Breast epithelium (tissue), 4 donors: ENCODE measurements at regions not wholly inside any gene's neighbourhood (a gene's known extent, or its start where the extent isn't known, plus 50 kb on each side); places are given as distances from the start of the nearest gene placed in this dataset.

ENCODE experiments used
- DNase-seq, 2 donors: peaks; one replicate each; pipeline ENCODE4 v3.0.0-alpha.2; 2019; ENCODE audit warnings: low spot score in 2 of 2
- H3K27ac ChIP-seq, 2 donors: fragments of 200-600 bp; sonication (generic) in 1 of 2; one replicate each; pipeline ENCODE4 v1.5.1; 2016 to 2019; ENCODE audit warnings: mild to moderate bottlenecking in 1 of 2
- H3K27me3 ChIP-seq, 2 donors: fragments of 200-600 bp; sonication (generic) in 1 of 2; one replicate each; pipeline versions ENCODE4 v1.5.1 to v1.6.0; 2017 to 2019; ENCODE audit warnings: control low read depth in 1 of 2, mild to moderate bottlenecking in 1 of 2
- H3K36me3 ChIP-seq: fragments of 200-600 bp; one replicate; pipeline ENCODE4 v1.5.1; 2019
- H3K4me1 ChIP-seq, 2 donors: fragments of 200-600 bp; sonication (generic); one replicate each; pipeline ENCODE4 v1.5.1; 2016 to 2019; ENCODE audit warnings: control low read depth in 1 of 2
- H3K4me3 ChIP-seq, 3 donors: fragments of 200-600 bp; sonication (generic); 1 replicate in 2 of 3; 2 replicates in 1 of 3; pipeline ENCODE4 v1.5.1; 2016 to 2019; ENCODE audit warnings: mild to moderate bottlenecking in 3 of 3, moderate library complexity in 2 of 3
- H3K9me3 ChIP-seq, 2 donors: fragments of 200-600 bp; sonication (generic) in 1 of 2; one replicate each; pipeline ENCODE4 v1.5.1; 2016 to 2019; ENCODE audit warnings: control low read depth in 1 of 2
- POLR2A ChIP-seq: fragments of 450-650 bp; IDR thresholded peaks from one replicate; pipeline ENCODE4 v1.6.1; 2016; ENCODE audit warnings: antibody characterized with exemption, mild to moderate bottlenecking, moderate library complexity
- POLR2AphosphoS5 ChIP-seq, 3 donors: sonication (generic); formaldehyde crosslinking; IDR thresholded peaks; one replicate each; pipeline ENCODE4 v1.6.1; 2017; ENCODE audit warnings: antibody characterized with exemption in 3 of 3
- intact Hi-C: fragments of 100-400 bp; cut with DNase I; formaldehyde crosslinking; loops from one replicate; pipeline ENCODE4 v1.15.1; 2023; ENCODE audit warnings: low total_unique reads
- TF ChIP-seq, protein P1 (sequence below), 3 donors: fragments of 450-650 bp; IDR thresholded peaks; one replicate each; pipeline ENCODE4 v1.5.1; 2016 to 2017; ENCODE audit warnings: antibody characterized with exemption in 3 of 3, mild to moderate bottlenecking in 3 of 3, moderate library complexity in 3 of 3

DNA sequence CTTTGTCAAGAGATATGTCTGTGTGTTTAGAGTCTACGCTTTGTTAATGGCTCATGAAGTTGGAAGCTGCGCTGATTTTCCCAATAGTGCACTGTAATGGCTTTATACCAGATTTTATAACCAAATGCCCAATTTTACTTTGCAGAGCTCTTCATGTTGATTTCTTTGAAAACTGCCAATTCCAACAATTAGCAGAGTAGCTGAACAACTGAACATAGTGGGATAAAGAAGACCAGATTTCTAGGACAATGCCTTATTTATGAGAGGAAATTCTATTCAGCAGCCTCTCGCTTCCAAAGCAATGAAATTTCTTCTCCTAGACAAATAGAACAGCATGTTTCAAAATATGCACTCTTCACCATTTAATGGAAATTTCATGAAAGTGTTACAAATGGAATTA is 66.9 kb upstream of the PROK2 start:
- TF ChIP-seq POLR2A (no peak), POLR2AphosphoS5 (IDR thresholded peaks at IDR 0.05) (no peak)
- TF ChIP-seq, protein P1, sequence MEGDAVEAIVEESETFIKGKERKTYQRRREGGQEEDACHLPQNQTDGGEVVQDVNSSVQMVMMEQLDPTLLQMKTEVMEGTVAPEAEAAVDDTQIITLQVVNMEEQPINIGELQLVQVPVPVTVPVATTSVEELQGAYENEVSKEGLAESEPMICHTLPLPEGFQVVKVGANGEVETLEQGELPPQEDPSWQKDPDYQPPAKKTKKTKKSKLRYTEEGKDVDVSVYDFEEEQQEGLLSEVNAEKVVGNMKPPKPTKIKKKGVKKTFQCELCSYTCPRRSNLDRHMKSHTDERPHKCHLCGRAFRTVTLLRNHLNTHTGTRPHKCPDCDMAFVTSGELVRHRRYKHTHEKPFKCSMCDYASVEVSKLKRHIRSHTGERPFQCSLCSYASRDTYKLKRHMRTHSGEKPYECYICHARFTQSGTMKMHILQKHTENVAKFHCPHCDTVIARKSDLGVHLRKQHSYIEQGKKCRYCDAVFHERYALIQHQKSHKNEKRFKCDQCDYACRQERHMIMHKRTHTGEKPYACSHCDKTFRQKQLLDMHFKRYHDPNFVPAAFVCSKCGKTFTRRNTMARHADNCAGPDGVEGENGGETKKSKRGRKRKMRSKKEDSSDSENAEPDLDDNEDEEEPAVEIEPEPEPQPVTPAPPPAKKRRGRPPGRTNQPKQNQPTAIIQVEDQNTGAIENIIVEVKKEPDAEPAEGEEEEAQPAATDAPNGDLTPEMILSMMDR (IDR thresholded peaks at IDR 0.05) = no peak
- H3K9me3 ChIP-seq = peaks cover 0 to 6% of the 10 kb centered on the region in 2 donors
- DNase-seq = no peak
- intact Hi-C loops = no loop called here
- no peaks in the 10 kb centered on the region for H3K36me3 ChIP-seq
- H3K4me3 ChIP-seq = no peak overlapping the region
- H3K27ac ChIP-seq = no peak overlapping the region
- no peaks in the 10 kb centered on the region for H3K27me3 ChIP-seq
- H3K4me1 ChIP-seq = no peaks in the 10 kb centered on the region

GRCh38 chr3:71850654-71851053 is 65.7 kb upstream of the PROK2 start:
- Histone ChIP-seq H3K9me3 (peaks cover 0 to 6% of the 10 kb centered on the region in 2 donors), H3K4me1 (no peaks in the 10 kb centered on the region), H3K27ac (no peak overlapping the region), H3K4me3 (no peak overlapping the region), H3K27me3 (no peaks in the 10 kb centered on the region), H3K36me3 (no peaks in the 10 kb centered on the region)
- TF ChIP-seq, protein P1 (IDR thresholded peaks at IDR 0.05) = no peak
- TF ChIP-seq POLR2AphosphoS5 (IDR thresholded peaks at IDR 0.05) = no peak
- no peak for TF ChIP-seq POLR2A
- no peak for DNase-seq
- intact Hi-C loops = no loop called here

DNA sequence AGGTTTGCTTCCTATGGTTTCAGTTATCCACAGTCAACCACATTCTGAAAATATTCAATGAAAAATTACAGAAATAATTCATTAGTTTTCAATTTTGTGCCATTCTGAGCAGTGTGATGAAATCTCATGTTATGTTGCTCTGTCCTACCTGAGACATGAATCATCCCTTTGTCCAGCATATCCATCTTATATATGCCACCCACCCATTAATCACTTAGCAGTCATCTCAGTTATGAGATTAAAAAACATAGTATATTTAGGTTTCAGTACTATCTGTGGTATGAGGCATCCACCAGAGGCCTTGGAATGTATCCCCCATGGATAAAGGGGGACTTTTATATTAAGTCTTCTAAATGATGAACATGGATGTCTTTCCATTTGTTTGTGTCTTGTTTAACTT is 64.7 kb upstream of the PROK2 start:
- no peaks in the 10 kb centered on the region for H3K4me1 ChIP-seq
- DNase-seq = no peak
- no peaks in the 10 kb centered on the region for H3K27me3 ChIP-seq
- intact Hi-C loops = no loop called here
- no peaks in the 10 kb centered on the region for H3K36me3 ChIP-seq
- no peak for TF ChIP-seq POLR2AphosphoS5 (IDR thresholded peaks at IDR 0.05)
- TF ChIP-seq POLR2A = no peak
- TF ChIP-seq, protein P1 (IDR thresholded peaks at IDR 0.05) = no peak
- no peak overlapping the region for H3K27ac ChIP-seq
- peaks cover 0 to 6% of the 10 kb centered on the region in 2 donors for H3K9me3 ChIP-seq
- H3K4me3 ChIP-seq = no peak overlapping the region

DNA sequence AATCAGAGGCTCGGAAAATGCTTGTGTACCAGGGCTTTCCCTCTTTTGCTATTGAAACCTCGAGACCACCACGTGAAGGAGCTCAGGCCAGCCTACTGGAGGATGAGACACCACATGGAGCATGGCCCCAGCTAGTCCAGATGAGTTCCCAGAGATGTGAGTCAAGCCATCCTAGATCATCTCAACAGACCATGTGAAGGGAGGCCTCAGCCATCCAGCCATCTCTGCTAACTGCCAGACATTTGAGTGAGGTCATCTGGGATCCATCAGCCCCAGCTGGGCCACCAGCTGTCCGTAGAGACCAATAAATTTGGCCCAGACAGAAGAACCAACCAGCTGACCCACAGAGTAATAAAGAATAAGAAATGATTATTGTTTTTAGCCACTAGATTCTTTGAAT is 62.8 kb upstream of the PROK2 start:
- no peak for DNase-seq
- Histone ChIP-seq H3K4me1 (no peaks in the 10 kb centered on the region), H3K36me3 (no peaks in the 10 kb centered on the region), H3K4me3 (no peak overlapping the region), H3K27ac (no peak overlapping the region), H3K27me3 (no peaks in the 10 kb centered on the region), H3K9me3 (peaks cover 0 to 6% of the 10 kb centered on the region in 2 donors)
- intact Hi-C loops = no loop called here
- TF ChIP-seq POLR2A (no peak), POLR2AphosphoS5 (IDR thresholded peaks at IDR 0.05) (no peak)
- TF ChIP-seq, protein P1 (IDR thresholded peaks at IDR 0.05) = no peak

DNA sequence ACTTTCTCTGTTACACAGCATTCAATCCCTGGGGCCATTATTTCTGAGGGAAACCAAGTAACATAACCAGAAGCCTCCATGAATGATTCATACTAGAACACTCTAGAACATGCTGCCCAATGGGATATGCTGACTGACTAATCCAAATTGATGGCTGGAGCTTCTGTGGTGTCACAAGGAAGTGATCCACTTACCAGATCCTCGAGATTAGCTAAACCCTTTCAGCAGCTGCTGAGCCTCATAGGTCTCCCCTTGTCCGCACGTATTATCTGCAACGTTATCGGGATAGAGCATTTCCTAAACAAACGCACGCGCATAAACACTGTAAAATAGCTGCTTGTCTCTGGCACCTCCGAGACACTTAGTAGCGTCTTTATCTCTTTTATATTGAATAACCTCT is 61.2 kb upstream of the PROK2 start:
- H3K27ac ChIP-seq = no peak overlapping the region
- no peak overlapping the region for H3K4me3 ChIP-seq
- H3K27me3 ChIP-seq = no peaks in the 10 kb centered on the region
- H3K36me3 ChIP-seq = no peaks in the 10 kb centered on the region
- TF ChIP-seq, protein P1 (IDR thresholded peaks at IDR 0.05) = no peak
- no peak for TF ChIP-seq POLR2A
- TF ChIP-seq POLR2AphosphoS5 (IDR thresholded peaks at IDR 0.05) = no peak
- H3K9me3 ChIP-seq = peaks cover 0 to 6% of the 10 kb centered on the region in 2 donors
- DNase-seq = no peak
- intact Hi-C loops = no loop called here
- H3K4me1 ChIP-seq = no peaks in the 10 kb centered on the region
